ENCODE measurements at regions not wholly inside any gene's neighbourhood (a gene's known extent, or its start where the extent isn't known, plus 50 kb on each side); places are given as distances from the start of the nearest gene placed in this dataset.

GRCh38 chr9:129506892-129507291 lies 114.0 kb downstream of the C9orf50 start:
- peak in 1 of 2 donors; percentile 64 for DNase-seq
- WGBS, 5 donors, result 50 to 64% (median 55%) methylated on average over 5 to 6 of the region's 6 CpGs
- TF ChIP-seq POLR2AphosphoS5 (IDR thresholded peaks at IDR 0.05), result no peak
- TF ChIP-seq EP300 (IDR thresholded peaks at IDR 0.05), result no peak
- no peak for TF ChIP-seq POLR2A (IDR thresholded peaks at IDR 0.05)
- no peak for TF ChIP-seq CTCF (IDR thresholded peaks at IDR 0.05)
- peaks cover 4 to 27% (median 17%) of the 10 kb centered on the region in 4 donors for H3K36me3 ChIP-seq
- peak overlapping the region in 1 of 5 donors; percentile 9 for H3K27ac ChIP-seq
- H3K4me1 ChIP-seq, result peaks cover 0 to 16% (median 3%) of the 10 kb centered on the region in 4 donors
- peaks cover 0 to 7% (median 3%) of the 10 kb centered on the region in 4 donors for H3K9me3 ChIP-seq
- no peaks in the 10 kb centered on the region for H3K27me3 ChIP-seq
- intact Hi-C loops (cut with DNase I; ENCODE audit: low total_unique reads), result no loop called here
- no peak overlapping the region for H3K4me3 ChIP-seq

- no peak overlapping the region for H3K27ac ChIP-seq
- H3K27me3 ChIP-seq, result no peaks in the 10 kb centered on the region
- H3K36me3 ChIP-seq, result peaks cover 4 to 27% (median 17%) of the 10 kb centered on the region in 4 donors
- WGBS, 5 donors, result 93 to 96% (median 95%) methylated on average over 13 of the region's 13 CpGs
- no peak for DNase-seq
- H3K4me3 ChIP-seq, result no peak overlapping the region
- intact Hi-C loops (cut with DNase I; ENCODE audit: low total_unique reads), result no loop called here
- TF ChIP-seq POLR2A (IDR thresholded peaks at IDR 0.05) (no peak), POLR2AphosphoS5 (IDR thresholded peaks at IDR 0.05) (no peak)
- H3K9me3 ChIP-seq, result peaks cover 0 to 7% (median 3%) of the 10 kb centered on the region in 4 donors
- H3K4me1 ChIP-seq, result peaks cover 0 to 22% (median 7%) of the 10 kb centered on the region in 4 donors
These were observed 114.9 kb downstream of the C9orf50 start for GRCh38 chr9:129506041-129506440.

GRCh38 chr9:129505270-129505902 lies 115.5 kb downstream of the C9orf50 start:
- no peak for DNase-seq
- intact Hi-C loops (cut with DNase I; ENCODE audit: low total_unique reads), result no loop called here
- WGBS, 5 donors, result 82 to 92% (median 86%) methylated on average over 18 to 22 of the region's 22 CpGs
- no peak overlapping the region for H3K27ac ChIP-seq
- H3K9me3 ChIP-seq, result peaks cover 0 to 7% (median 3%) of the 10 kb centered on the region in 4 donors
- peaks cover 4 to 30% (median 18%) of the 10 kb centered on the region in 4 donors for H3K36me3 ChIP-seq
- peaks cover 4 to 28% (median 13%) of the 10 kb centered on the region in 4 donors for H3K4me1 ChIP-seq
- H3K4me3 ChIP-seq, result no peak overlapping the region
- no peaks in the 10 kb centered on the region for H3K27me3 ChIP-seq
- TF ChIP-seq POLR2AphosphoS5 (IDR thresholded peaks at IDR 0.05), result no peak
- TF ChIP-seq POLR2A (IDR thresholded peaks at IDR 0.05), result no peak
- TF ChIP-seq CTCF (IDR thresholded peaks at IDR 0.05), result no peak
- TF ChIP-seq EP300 (IDR thresholded peaks at IDR 0.05), result no peak

DNA sequence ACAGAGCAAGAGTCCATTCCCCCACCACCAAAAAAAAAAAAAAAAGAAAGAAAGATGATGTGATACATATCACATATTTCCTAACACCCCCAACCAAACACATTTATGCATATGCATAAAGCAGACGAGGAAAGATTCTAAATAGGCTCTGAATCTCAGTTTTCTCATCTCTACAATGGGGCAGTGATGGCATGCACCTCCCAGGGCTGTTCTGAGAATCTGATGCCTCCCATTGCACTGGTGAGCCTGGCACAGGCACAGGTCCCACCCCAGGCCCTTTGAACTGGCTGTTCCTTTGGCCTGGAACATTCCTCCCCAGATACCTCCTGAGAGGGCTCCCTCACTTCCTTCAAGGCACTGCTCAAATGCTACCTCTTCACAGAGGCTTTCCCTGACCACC lies 116.5 kb downstream of the C9orf50 start:
- no peak overlapping the region for H3K4me3 ChIP-seq
- peaks cover 4 to 32% (median 18%) of the 10 kb centered on the region in 4 donors for H3K36me3 ChIP-seq
- no peaks in the 10 kb centered on the region for H3K27me3 ChIP-seq
- no peak overlapping the region for H3K27ac ChIP-seq
- intact Hi-C loops (cut with DNase I; ENCODE audit: low total_unique reads), result no loop called here
- peaks cover 10 to 38% (median 21%) of the 10 kb centered on the region in 4 donors for H3K4me1 ChIP-seq
- no peak for TF ChIP-seq CTCF (IDR thresholded peaks at IDR 0.05)
- TF ChIP-seq EP300 (IDR thresholded peaks at IDR 0.05), result no peak
- no peak for TF ChIP-seq POLR2A (IDR thresholded peaks at IDR 0.05)
- TF ChIP-seq POLR2AphosphoS5 (IDR thresholded peaks at IDR 0.05), result no peak
- DNase-seq, result no peak
- peaks cover 0 to 1% (median 0%) of the 10 kb centered on the region in 4 donors for H3K9me3 ChIP-seq
- WGBS, 5 donors, result 60 to 87% (median 80%) methylated on average over 1 of the region's 1 CpG
